ENCODE measurements at regions not wholly inside any gene's neighbourhood (a gene's known extent, or its start where the extent isn't known, plus 50 kb on each side); places are given as distances from the start of the nearest gene placed in this dataset.
"Not testable (repeated sequence)": the region's sequence is repeated elsewhere in the genome, so short reads cannot be mapped to it uniquely, and the experiment has no call there.

DNA sequence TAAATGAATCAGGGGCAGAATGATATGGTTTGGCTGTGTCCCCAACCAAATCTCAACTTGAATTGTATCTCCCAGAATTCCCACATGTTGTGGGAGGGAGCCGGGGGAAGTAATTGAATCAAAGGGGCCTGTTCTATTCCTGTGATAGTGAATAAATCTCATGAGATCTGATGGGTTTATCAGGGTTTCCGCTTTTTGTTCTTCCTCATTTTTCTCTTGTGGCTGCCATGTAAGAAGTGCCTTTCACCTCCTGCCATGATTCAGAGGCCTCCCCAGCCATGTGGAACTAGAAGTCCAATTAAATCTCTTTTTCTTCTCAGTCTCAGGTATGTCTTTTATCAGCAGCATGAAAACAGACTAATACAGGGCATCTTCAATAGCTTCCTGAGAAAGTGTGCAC lies 107.0 kb downstream of the OTUD1 start:
- not testable (repeated sequence) for DNase-seq

- no peak for DNase-seq
Observed at GRCh38 chr10:23556727-23557440, 118.0 kb downstream of the OTUD1 start.

GRCh38 chr10:23557777-23558176 lies 118.9 kb downstream of the OTUD1 start:
- DNase-seq = no peak

- no peak for DNase-seq
Observed at GRCh38 chr10:23558361-23558799, 119.5 kb downstream of the OTUD1 start.

- no peak for DNase-seq
Observed at GRCh38 chr10:23568996-23569395, 130.1 kb downstream of the OTUD1 start.

- DNase-seq = no peak
Observed at GRCh38 chr10:23571884-23572283, 133.0 kb downstream of the OTUD1 start.

DNA sequence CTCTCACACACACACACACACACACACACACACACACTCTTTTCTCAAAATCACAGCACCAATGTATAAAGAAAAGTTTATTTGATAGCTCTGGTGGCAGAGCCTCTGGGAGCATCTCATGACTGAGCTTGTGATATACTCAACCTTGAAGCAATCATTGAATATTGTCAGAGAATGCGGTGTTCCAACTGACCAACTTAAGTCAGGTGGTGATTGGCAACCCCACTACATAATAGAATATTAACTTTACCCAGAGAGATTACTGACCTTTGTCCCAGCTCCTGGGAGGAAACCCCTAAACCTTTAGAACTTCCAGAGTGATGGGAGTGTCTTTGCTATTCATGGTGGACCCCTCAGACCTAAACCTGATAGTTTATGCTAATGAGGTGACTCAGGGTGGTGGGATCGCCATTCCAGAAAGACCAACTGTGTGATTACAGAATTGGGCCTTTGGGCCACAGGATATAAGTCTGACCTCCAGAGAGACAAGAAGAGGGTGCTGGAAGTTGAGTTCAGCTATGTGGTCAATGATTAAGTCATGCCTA lies 143.1 kb downstream of the OTUD1 start:
- no peak for DNase-seq

DNA sequence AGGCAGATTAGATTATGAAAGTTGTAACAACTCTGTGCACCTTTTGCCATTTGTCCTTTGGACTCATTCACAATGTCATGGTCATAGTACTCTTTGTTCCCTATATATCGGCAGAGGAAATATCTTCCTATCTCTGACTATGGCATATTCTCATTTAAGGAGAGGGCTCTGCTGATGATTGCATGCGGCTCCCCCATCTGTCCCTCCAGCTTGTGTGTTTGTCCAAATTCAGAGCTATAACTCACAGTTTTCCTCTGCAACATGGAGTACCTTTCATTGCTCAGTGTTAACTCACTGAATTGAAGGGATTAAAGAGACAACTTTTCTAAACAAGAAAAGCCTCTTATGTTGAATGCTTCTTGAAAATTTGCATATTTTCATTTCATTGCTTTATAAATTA lies 145.5 kb downstream of the OTUD1 start:
- no peak for DNase-seq

- no peak for DNase-seq
Observed at GRCh38 chr10:23585186-23585585, 146.3 kb downstream of the OTUD1 start.

DNA sequence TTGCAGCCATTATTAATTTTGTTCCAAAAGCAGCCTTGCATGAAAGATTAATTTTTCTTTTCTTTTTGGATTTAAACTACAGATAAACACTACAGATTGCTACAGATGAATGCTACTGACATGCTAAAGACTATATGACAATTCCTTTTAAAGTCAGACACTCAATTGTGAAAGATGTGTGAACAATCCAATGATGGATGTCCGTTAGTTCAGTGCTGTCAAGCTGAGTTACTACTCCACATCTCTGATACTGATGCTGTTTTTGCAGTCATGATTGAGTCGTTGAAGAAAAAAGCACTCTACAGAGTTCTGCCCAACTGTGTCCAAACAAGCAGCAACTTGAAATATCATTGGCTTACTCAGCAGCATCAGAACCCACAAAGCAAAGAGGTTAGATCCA lies 146.8 kb downstream of the OTUD1 start:
- no peak for DNase-seq

GRCh38 chr10:23595278-23595677 lies 156.4 kb downstream of the OTUD1 start:
- not testable (repeated sequence) for DNase-seq

DNA sequence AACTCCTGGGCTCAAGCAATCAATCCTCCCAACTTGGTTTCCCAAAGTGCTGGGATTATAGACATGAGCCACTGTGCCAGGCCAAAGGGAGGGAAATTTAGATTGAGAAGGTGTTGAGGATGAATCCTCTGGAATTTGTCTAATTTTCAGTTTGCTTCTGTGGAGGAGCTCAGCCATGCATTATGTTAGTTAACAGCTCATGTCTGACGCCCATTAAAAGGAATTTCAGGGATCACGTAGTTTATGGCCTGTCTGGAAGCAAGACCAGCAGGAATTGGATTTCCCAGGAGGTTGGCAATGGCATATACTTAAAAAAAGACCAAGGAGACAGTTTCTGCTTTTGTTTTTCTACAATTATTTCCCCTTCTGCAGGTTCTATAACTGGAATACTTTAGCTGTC lies 165.7 kb downstream of the OTUD1 start:
- no peak for DNase-seq

DNA sequence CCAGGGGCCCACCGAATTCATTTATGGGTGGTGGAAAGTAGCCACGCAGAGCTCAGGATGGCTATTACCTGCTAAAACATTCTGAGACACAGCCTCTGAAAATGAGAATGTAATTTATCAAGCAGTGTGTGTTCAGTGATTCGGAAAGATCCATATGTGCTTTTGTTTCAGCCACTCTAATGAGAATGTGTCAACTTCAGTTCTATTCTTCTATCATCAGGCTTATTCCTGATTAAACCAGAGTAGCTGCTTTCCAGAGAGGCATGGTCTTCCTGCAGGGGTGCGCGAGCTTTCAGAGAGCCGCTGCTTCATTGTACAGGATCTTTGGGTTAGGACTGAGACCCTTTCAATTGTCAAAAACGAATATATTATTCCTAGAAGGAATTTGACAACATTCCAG lies 167.6 kb downstream of the OTUD1 start:
- DNase-seq = no peak

DNA sequence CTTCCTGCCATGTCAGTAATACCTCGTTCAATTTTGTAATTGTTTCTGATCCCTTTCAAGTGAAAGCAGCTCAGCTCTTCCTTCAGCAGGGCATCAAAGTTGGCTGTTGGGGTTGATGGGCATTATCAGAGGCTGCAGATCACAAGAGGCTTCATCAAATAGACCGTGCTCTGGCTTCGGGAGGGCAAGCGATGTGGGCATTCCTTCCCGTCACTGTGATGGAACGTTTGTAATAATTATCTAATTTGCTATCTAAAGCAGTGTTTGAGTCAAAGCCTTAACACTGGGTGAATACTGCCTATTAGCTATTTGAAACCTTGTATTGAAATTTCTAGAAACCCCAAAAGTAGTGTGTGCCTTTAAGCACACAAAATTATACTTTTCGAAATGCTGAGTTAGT lies 170.1 kb downstream of the OTUD1 start:
- no peak for DNase-seq

- no peak for DNase-seq
Observed at GRCh38 chr10:23610626-23611307, 171.9 kb downstream of the OTUD1 start.

DNA sequence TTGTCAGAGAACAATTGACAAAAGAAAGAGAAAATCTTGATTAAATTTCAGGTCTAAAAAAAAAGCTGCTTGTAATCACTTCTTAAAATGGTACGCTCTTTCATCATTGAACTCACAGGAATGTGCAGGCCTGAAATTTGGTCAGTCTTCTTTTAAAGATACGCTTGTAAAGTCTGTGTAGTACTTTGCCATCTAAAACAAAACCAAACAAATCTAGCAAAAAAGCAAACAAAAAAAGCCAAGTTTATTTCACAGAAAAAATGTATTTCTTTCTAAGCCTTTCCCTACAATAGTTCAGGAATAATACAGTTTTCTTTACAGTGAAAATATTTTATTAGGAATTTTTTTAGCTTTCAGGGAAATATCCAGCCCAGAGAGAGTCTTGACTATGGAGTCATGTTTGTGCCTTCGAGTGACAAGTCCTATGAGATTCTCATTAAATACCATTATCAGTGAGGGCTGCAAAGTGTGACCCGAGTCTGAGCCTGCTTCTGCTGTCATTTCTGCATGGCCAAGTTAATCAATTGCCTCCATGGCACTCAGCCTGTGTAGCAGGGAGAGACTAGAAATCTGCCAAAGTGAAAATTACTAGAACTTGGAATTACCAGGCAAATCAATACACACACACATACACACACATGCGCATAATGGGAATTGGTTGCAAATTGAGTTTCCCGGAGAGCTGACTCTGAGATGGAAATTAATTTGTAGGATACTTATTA lies 172.6 kb downstream of the OTUD1 start:
- DNase-seq = no peak

DNA sequence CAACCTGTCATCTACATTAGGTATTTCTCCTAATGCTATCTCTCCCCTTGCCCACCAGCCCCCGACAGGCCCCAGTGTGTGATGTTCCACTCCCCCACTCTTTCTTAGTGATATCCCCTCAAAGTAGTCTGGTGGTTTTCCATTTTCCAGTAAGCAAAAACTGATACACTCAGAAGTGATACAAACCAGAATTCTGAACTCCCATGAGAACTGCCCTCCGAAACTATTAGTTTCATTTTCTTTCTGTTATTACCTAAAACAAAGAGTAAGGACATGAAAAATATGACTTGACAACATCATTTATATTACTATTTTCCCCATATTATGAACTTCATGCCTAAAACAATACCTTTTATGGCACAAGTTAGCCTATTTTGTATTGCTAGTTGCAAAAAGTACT lies 175.0 kb downstream of the OTUD1 start:
- DNase-seq = no peak

GRCh38 chr10:23614483-23614882 lies 175.6 kb downstream of the OTUD1 start:
- no peak for DNase-seq

DNA sequence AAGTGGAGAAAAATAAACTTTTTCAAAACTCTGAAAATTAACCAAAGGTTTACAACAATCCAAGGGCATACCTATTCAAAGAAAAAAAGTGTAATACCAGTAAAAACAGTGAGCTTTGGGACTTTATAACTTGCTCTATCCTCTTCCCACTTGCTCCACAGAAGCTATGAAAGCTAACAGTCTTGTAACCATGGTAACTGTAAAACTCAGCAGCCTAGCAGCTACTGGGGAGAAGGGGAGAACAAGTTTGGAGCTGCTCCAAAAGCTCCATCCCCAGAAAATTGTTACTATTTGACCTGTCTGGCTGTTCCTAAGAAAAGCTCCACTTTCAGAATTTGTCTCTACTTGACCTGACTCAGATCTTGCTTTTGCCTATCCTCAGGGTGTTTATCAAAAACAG lies 191.5 kb downstream of the OTUD1 start:
- DNase-seq = no peak

GRCh38 chr10:23630885-23631284 lies 192.0 kb downstream of the OTUD1 start:
- no peak for DNase-seq

GRCh38 chr10:23643111-23643780 lies 204.4 kb downstream of the OTUD1 start:
- no peak for DNase-seq

GRCh38 chr10:23648618-23649017 lies 209.7 kb downstream of the OTUD1 start:
- DNase-seq = no peak

DNA sequence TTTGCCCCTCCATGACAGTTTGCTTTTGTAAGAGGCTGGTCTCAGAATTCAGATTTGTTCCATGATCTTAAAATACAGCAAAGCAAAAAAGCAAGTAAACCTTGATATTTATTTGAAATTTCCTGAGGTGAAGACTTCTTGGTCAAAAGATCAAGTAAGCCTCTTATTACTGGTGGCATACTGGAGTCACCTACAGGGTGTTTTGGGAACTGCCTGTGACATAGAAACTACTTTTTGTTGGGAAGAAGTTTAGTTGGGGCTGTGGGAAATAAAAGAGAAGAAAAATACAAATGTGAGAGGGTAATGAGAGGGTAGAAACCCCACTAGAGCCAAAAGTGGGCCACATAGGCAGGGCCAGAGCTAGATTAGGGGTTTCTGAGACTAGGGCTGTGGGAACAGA lies 217.9 kb downstream of the OTUD1 start:
- DNase-seq = no peak
